ENCODE measurements at regions not wholly inside any gene's neighbourhood (a gene's known extent, or its start where the extent isn't known, plus 50 kb on each side); places are given as distances from the start of the nearest gene placed in this dataset.

GRCh38 chr4:103887191-103887590, 167.4 kb upstream of the TACR3 start:
- H3K4me1 ChIP-seq: no peaks in the 10 kb centered on the region

GRCh38 chr4:103885152-103885551, 165.4 kb upstream of the TACR3 start:
- Histone ChIP-seq H3K4me1 (no peaks in the 10 kb centered on the region), H3K27me3 (no peaks in the 10 kb centered on the region), H3K4me3 (replicated peaks in 1 of 3) (no peak overlapping the region), H3K27ac (no peak overlapping the region), H3K9me3 (no peaks in the 10 kb centered on the region), H3K36me3 (no peaks in the 10 kb centered on the region)
- DNase-seq: no peak
- TF ChIP-seq CTCF (IDR thresholded peaks at IDR 0.05) (no peak), POLR2A (IDR thresholded peaks at IDR 0.05) (no peak)
- 39 to 53% methylated on average over 3 of the region's 3 CpGs for WGBS, 2 donors
- intact Hi-C loops (cut with DNase I): no loop called here

More at GRCh38 chr4:103887191-103887590, 167.4 kb upstream of the TACR3 start:
- Histone ChIP-seq H3K36me3 (no peaks in the 10 kb centered on the region), H3K4me3 (replicated peaks in 1 of 3) (no peak overlapping the region), H3K27ac (no peak overlapping the region), H3K27me3 (no peaks in the 10 kb centered on the region), H3K9me3 (no peaks in the 10 kb centered on the region)
- 70 to 89% methylated on average over 1 of the region's 1 CpG for WGBS, 2 donors
- no peak for TF ChIP-seq CTCF (IDR thresholded peaks at IDR 0.05)
- TF ChIP-seq POLR2A (IDR thresholded peaks at IDR 0.05): no peak
- intact Hi-C loops (cut with DNase I): no loop called here
- DNase-seq: no peak

GRCh38 chr4:103867311-103867710, 147.5 kb upstream of the TACR3 start:
- Histone ChIP-seq H3K9me3 (no peaks in the 10 kb centered on the region), H3K27me3 (no peaks in the 10 kb centered on the region), H3K4me1 (no peaks in the 10 kb centered on the region), H3K36me3 (no peaks in the 10 kb centered on the region), H3K27ac (no peak overlapping the region), H3K4me3 (replicated peaks in 1 of 3) (no peak overlapping the region)
- intact Hi-C loops (cut with DNase I): no loop called here
- TF ChIP-seq POLR2A (IDR thresholded peaks at IDR 0.05) (no peak), CTCF (IDR thresholded peaks at IDR 0.05) (no peak)
- 96 to 98% methylated on average over 2 of the region's 2 CpGs for WGBS, 2 donors
- no peak for DNase-seq

GRCh38 chr4:103853627-103854026, 133.8 kb upstream of the TACR3 start:
- intact Hi-C loops (cut with DNase I): no loop called here
- TF ChIP-seq POLR2A (IDR thresholded peaks at IDR 0.05) (no peak), CTCF (IDR thresholded peaks at IDR 0.05) (no peak)
- H3K4me3 ChIP-seq (replicated peaks in 1 of 3): no peak overlapping the region
- no peak overlapping the region for H3K27ac ChIP-seq
- H3K4me1 ChIP-seq: no peaks in the 10 kb centered on the region
- H3K36me3 ChIP-seq: no peaks in the 10 kb centered on the region
- no peaks in the 10 kb centered on the region for H3K27me3 ChIP-seq
- DNase-seq: no peak
- no peaks in the 10 kb centered on the region for H3K9me3 ChIP-seq

GRCh38 chr4:103853146-103853545, 133.4 kb upstream of the TACR3 start:
- intact Hi-C loops (cut with DNase I): no loop called here
- TF ChIP-seq CTCF (IDR thresholded peaks at IDR 0.05) (no peak), POLR2A (IDR thresholded peaks at IDR 0.05) (no peak)
- Histone ChIP-seq H3K9me3 (no peaks in the 10 kb centered on the region), H3K36me3 (no peaks in the 10 kb centered on the region), H3K27ac (no peak overlapping the region), H3K27me3 (no peaks in the 10 kb centered on the region), H3K4me1 (no peaks in the 10 kb centered on the region), H3K4me3 (replicated peaks in 1 of 3) (no peak overlapping the region)
- no peak for DNase-seq
- 81 to 91% methylated on average over 3 of the region's 3 CpGs for WGBS, 2 donors
